Body of pancreas (tissue), 4 donors: ENCODE measurements at regions not wholly inside any gene's neighbourhood (a gene's known extent, or its start where the extent isn't known, plus 50 kb on each side); places are given as distances from the start of the nearest gene placed in this dataset.

Experiments
- CTCF ChIP-seq, 7 experiments: fragments of 450-650 bp in 4 of 7; fragments of 200-600 bp in 3 of 7; sonication (generic) in 3 of 7; IDR thresholded peaks; one replicate each; pipeline ENCODE4 v1.5.1; 2016 to 2019; ENCODE audit warnings: antibody characterized with exemption in 7 of 7
- POLR2A ChIP-seq, 3 donors: fragments of 450-650 bp; IDR thresholded peaks; one replicate each; pipeline ENCODE4 v1.6.1; 2016; ENCODE audit warnings: antibody characterized with exemption in 3 of 3, mild to moderate bottlenecking in 2 of 3

DNA sequence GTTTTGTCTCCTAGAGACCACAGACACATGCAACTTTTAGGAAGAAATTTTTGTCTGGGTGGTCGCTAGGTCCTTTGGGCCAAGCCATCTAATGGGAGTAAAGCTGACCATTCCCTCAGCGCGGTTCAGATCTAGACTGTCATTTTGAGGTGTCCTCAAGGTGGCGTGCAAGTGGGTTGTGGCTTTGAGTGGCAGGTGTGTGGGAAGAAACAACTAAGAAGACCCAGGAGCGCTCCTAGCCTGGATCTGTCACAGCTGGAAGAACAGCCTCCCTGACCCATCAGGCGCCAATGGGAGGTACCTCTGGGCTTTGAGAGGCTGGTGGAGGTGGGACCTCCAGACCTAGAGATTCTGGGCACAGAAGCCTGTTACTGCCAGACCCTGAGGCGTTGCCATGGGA is 645.1 kb downstream of the KCNJ18 start:
- TF ChIP-seq CTCF (IDR thresholded peaks at IDR 0.05) (no peak), POLR2A (IDR thresholded peaks at IDR 0.05) (no peak)
